Stomach (tissue), 4 donors: ENCODE measurements at regions not wholly inside any gene's neighbourhood (a gene's known extent, or its start where the extent isn't known, plus 50 kb on each side); places are given as distances from the start of the nearest gene placed in this dataset.

Source experiments
- EP300 ChIP-seq: sonication (generic); formaldehyde crosslinking; IDR thresholded peaks from one replicate; pipeline ENCODE4 v1.6.1; 2017; ENCODE audit warnings: antibody characterized with exemption
- POLR2A ChIP-seq, 4 donors: fragments of 450-650 bp; IDR thresholded peaks; one replicate each; pipeline ENCODE4 v1.6.1; 2016; ENCODE audit warnings: antibody characterized with exemption in 4 of 4, control low read depth in 2 of 4, mild to moderate bottlenecking in 1 of 4, moderate library complexity in 1 of 4
- POLR2AphosphoS5 ChIP-seq, 3 donors: sonication (generic); formaldehyde crosslinking; IDR thresholded peaks; one replicate each; pipeline ENCODE4 v1.6.1; 2016; ENCODE audit warnings: antibody characterized with exemption in 3 of 3
- TF ChIP-seq, protein P1 (sequence below), 7 experiments: fragments of 450-650 bp in 4 of 7; fragments of 200-600 bp in 3 of 7; sonication (generic) in 3 of 7; IDR thresholded peaks; one replicate each; pipeline ENCODE4 v1.5.1; 2016 to 2019; ENCODE audit warnings: antibody characterized with exemption in 7 of 7, control low read depth in 2 of 7, mild to moderate bottlenecking in 1 of 7

DNA sequence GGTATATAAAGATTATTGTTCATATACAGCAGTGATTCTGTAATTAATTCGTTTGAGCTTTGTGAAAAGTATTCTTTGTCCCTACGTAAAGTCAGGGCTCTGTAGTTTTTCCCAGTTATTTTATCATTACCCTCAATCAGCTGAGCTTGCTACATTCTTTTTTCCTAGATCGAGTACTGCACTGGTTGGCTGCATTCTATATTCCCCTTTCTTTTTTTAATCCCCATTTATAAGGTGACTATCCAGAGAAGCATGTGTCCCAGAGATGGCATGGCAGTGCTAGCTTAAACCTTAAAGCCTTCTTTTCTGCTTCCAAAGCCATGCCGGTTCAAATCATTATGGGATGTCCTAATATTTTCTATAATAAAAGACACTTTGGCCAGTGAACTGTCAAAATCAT is 230.1 kb upstream of the CELF2 start:
- TF ChIP-seq, protein P1, sequence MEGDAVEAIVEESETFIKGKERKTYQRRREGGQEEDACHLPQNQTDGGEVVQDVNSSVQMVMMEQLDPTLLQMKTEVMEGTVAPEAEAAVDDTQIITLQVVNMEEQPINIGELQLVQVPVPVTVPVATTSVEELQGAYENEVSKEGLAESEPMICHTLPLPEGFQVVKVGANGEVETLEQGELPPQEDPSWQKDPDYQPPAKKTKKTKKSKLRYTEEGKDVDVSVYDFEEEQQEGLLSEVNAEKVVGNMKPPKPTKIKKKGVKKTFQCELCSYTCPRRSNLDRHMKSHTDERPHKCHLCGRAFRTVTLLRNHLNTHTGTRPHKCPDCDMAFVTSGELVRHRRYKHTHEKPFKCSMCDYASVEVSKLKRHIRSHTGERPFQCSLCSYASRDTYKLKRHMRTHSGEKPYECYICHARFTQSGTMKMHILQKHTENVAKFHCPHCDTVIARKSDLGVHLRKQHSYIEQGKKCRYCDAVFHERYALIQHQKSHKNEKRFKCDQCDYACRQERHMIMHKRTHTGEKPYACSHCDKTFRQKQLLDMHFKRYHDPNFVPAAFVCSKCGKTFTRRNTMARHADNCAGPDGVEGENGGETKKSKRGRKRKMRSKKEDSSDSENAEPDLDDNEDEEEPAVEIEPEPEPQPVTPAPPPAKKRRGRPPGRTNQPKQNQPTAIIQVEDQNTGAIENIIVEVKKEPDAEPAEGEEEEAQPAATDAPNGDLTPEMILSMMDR (IDR thresholded peaks at IDR 0.05): no peak
- TF ChIP-seq EP300 (no peak), POLR2A (IDR thresholded peaks at IDR 0.05) (no peak), POLR2AphosphoS5 (IDR thresholded peaks at IDR 0.05) (no peak)
